Astrocyte of the cerebellum (primary cell): ENCODE measurements at regions not wholly inside any gene's neighbourhood (a gene's known extent, or its start where the extent isn't known, plus 50 kb on each side); places are given as distances from the start of the nearest gene placed in this dataset.

Experiments
- DNase-seq: peaks from one replicate; pipeline ENCODE4 v3.0.0-alpha.2; 2011; ENCODE audit warnings: low read depth
- H3K4me3 ChIP-seq: 2 replicates; pipeline ENCODE4 v1.5.1; 2011; ENCODE audit warnings: mild to moderate bottlenecking, low read depth, low read length, moderate library complexity
- CTCF ChIP-seq: IDR thresholded peaks from 2 replicates; pipeline ENCODE4 v1.5.1; 2012; ENCODE audit warnings: low read length, low read depth, moderate library complexity, mild to moderate bottlenecking; ENCODE audit errors: missing control alignments
- in situ Hi-C: cut with HindIII; loops from 2 replicates; pipeline ENCODE4 v1.10.0; 2017; ENCODE audit warnings: low sequenced_read_pairs

- DNase-seq = no peak
- TF ChIP-seq CTCF = no peak
- in situ Hi-C loops = no loop called here
- H3K4me3 ChIP-seq = no peak overlapping the region
Measured at GRCh38 chr6:153272201-153272980, 141.3 kb upstream of the RGS17 start.

GRCh38 chr6:153263489-153263888 is 132.4 kb upstream of the RGS17 start:
- TF ChIP-seq CTCF = no peak
- DNase-seq = no peak
- in situ Hi-C loops = no loop called here
- H3K4me3 ChIP-seq = no peak overlapping the region

GRCh38 chr6:153251326-153251725 is 120.2 kb upstream of the RGS17 start:
- no peak for DNase-seq
- in situ Hi-C loops = no loop called here

GRCh38 chr6:153237670-153238069 is 106.6 kb upstream of the RGS17 start:
- no peak for DNase-seq
- in situ Hi-C loops = no loop called here
- no peak for TF ChIP-seq CTCF
- no peak overlapping the region for H3K4me3 ChIP-seq

More at GRCh38 chr6:153251326-153251725, 120.2 kb upstream of the RGS17 start:
- TF ChIP-seq CTCF = no peak
- no peak overlapping the region for H3K4me3 ChIP-seq

- DNase-seq = peak; percentile 28
- H3K4me3 ChIP-seq = no peak overlapping the region
- peak; percentile 99 for TF ChIP-seq CTCF
- in situ Hi-C loops = no loop called here
Measured at GRCh38 chr6:153231048-153231646, 100.1 kb upstream of the RGS17 start.

- no peak for TF ChIP-seq CTCF
- in situ Hi-C loops = no loop called here
- no peak overlapping the region for H3K4me3 ChIP-seq
- no peak for DNase-seq
Measured at GRCh38 chr6:153218184-153218792, 87.2 kb upstream of the RGS17 start.
